GM21619 (cell line): ENCODE measurements at regions not wholly inside any gene's neighbourhood (a gene's known extent, or its start where the extent isn't known, plus 50 kb on each side); places are given as distances from the start of the nearest gene placed in this dataset.

Source experiments
- ATAC-seq: cut with Tn5 transposase; IDR thresholded peaks from one replicate; pipeline ENCODE4 v1.9.1; 2021; ENCODE audit not compliant: unreplicated experiment

DNA sequence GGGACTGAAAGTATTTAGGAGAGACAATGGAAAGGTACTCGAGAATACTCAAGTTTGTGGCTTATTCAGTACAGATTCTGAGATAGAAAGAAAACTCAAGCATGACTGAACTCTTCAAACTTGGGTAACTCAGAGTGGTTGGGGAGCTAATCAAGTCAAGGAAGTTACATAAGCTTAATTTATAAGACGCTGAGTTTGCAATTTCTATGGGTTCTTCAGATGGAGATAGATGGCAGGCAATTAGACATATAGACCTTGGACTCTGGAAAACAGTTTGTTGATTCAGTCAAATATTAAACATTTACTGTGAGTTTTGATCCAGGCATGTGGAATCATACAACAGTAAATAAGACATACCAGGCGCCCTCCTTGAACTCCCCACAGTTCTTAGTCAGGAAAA is 1749.9 kb upstream of the TENM3 start:
- no peak for ATAC-seq

DNA sequence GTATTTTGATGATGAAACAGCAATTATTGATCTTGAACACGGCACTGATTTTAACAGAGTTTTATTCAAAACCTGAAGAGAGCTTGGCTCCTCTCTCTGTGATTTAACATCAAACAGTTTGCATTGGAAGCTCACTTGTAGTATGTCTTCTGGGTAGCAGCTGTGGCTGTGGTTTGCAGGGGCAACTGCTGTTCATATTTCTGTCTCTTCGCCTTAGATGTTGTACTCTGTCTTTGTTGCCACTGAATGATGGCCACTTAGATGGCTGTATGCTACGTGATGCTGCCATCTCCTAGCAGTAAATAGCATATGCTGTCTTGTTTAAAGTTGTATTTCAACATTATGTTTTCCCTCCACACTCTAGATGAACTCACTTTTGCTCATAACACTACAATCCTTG is 1743.0 kb upstream of the TENM3 start:
- no peak for ATAC-seq

DNA sequence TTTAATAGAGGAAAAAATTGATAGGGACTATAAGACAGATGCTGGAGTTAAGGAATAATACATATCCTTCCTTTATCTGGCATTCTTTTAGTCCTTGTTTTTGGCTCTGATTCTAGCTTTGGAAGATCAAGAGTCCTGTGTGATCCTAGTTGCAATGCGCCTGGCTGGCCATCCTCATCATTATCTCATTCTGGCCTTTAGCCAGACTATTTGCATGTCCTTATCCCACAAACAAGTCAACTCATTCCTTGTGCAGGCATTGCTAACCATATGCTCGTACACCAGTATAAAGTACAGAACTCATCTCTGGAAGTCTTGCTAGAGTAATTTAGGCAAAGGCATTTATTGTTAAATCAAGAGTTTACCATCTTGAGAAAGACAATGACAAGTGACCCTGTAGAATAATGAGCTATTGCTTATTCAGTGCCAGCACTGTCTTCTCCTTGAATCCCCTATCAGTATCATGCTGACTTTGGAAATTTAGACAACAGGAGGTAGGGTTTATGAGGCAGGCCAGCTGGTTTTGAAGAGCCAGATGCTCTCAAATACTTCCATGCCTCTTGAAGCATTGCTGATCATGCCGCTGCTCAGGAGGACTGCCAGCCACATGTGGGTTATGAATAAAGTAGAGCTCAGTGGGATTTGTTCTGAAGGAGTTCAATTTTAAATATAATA is 1730.3 kb upstream of the TENM3 start:
- no peak for ATAC-seq

- ATAC-seq = no peak
These were observed 1724.3 kb upstream of the TENM3 start for GRCh38 chr4:180518906-180519305.

DNA sequence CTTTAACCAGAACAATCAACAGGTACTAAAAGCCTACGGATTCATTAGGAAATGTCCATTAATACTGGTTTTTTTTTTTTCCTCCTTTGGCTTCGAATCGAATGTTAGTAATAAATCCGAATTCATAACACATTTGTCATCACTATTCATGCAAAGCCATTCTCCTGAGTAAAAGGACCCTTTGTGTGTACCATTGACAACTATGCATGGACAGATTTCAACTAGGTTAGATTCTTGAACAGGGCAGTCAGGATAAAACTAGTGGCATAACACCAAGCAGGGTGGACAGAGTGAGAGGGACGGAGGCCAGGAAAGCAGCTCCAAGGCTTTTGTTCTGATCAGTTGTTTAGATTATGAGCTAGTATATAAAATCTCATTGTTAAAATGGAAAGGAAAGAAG is 1722.0 kb upstream of the TENM3 start:
- no peak for ATAC-seq

- no peak for ATAC-seq
These were observed 1717.6 kb upstream of the TENM3 start for GRCh38 chr4:180525523-180526077.

DNA sequence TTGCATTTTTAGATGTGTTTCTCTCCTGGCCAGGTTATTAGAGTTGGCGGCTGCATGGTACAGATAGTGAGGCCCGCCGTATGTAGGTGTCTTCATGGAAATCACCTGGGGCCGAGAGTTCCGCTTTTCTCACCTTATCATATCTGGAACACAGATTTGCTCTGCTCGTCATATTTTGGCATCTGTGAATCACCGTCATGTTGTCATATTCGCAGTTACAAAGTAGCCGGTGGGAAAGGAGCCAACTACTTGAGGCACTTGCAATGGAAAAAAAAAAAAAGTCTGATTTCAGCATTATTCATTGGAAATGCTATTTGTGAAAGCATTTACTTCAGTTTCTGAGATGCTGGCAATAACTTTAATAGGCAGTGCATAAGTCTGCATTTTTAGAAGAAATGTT is 1715.2 kb upstream of the TENM3 start:
- ATAC-seq = no peak

DNA sequence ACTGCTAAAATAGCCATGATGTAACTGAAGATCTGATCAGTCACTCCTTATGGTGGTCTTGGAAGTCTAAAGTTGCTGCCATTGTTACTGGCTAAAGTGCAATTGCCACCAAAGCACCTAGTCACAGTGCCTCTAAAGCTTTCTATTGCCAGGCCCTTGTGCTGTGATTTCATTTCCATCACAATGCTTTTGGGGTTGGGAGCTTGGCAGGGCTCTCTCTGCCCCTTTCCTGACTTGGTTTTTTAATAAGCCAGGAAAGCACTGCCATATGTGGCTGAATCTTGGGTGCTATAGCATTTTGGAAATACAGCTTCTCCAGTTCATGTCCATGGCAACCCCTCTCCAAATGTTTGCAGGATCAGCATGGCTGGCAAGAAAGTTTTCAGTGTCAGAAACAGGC is 1712.4 kb upstream of the TENM3 start:
- no peak for ATAC-seq

GRCh38 chr4:180532691-180533090 is 1710.5 kb upstream of the TENM3 start:
- ATAC-seq = no peak

DNA sequence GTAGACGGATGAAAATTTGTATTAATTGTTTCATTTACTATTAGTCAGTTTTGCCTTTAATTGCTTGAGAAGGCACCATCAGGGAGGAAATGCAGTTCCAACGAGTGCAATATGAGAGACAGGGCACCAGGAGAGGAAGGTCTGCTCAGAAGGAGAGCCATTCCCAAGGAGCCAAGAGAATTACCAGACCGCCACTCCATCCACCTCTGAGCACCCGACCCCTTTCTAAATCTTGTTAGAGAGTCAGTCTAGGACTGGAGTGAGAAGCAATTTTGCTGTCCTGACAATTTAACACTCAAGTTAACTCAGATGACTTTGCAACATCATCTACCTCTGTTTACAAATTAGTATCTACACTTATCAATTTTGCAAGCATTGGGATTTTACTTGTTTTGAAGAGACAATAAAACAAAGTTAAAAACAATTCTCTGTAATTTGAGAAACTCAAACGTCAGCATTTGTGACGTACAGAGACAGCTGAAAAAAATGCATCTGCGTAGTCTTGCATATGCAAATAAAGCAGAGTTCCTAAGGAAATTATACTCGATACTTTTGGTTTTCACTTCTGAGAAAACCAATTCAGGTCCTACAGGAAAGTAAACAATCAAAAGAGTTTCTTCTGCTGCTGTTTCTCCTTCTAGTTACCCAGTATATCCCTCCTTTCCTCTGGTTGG is 1704.7 kb upstream of the TENM3 start:
- ATAC-seq = no peak

- ATAC-seq = peak; percentile 54
These were observed 1703.9 kb upstream of the TENM3 start for GRCh38 chr4:180539284-180539683.

DNA sequence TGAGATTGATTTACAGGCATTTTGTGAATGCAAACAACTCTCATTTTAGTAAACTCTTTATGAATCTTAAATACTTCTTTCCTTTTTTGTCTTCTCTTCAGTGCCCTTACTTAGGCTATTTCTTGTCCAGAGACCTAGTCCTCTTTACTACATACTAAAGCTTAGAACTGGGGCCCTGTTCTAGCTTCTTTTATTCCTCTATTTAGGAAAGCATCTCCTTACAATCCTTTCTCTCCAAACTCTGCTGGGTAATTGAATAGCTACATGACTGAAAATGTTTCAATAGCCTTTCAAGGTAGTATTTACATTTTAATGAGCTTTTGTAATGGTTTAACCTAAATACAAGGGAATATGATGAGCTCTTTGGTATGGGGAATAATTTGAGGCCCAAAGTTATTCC is 1701.5 kb upstream of the TENM3 start:
- no peak for ATAC-seq

- no peak for ATAC-seq
These were observed 1700.6 kb upstream of the TENM3 start for GRCh38 chr4:180542445-180543100.

- no peak for ATAC-seq
These were observed 1693.1 kb upstream of the TENM3 start for GRCh38 chr4:180550106-180550505.

DNA sequence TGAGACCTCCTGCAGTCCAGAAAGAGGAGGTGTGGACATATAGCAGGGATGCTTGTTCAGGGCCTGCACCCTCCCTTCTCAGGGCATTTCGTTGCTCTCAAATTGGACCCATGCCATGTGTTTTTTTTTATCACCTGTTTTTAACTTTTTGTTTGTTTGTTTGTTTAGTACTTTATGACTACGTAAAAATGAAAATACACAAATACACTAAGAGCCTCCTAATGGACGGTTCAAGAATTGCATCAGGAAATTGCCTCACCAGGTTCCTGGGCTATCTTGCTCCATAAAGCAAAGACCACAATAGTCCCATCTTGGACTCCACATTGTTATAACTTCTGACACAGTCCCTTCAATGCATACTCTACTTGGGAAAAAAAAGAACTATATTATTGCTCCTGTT is 1685.9 kb upstream of the TENM3 start:
- no peak for ATAC-seq

DNA sequence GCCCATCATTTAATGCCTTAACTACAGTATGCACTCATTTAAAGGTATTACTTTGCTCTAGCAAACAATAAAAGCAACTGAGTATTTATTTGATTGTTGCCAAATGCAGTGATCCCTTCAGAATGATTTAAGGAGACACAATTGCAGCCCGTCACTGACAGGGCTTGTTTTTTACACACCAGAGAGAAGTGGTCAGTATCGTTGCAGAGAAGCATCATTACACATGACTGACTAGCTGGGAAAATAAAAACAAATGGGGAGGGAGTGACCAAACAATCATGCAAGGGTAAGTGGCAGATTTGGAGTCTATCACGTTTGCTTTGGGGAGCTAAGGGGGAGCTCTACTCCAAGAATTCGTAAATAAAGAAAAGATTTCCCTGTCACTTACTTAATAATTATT is 1685.3 kb upstream of the TENM3 start:
- no peak for ATAC-seq

DNA sequence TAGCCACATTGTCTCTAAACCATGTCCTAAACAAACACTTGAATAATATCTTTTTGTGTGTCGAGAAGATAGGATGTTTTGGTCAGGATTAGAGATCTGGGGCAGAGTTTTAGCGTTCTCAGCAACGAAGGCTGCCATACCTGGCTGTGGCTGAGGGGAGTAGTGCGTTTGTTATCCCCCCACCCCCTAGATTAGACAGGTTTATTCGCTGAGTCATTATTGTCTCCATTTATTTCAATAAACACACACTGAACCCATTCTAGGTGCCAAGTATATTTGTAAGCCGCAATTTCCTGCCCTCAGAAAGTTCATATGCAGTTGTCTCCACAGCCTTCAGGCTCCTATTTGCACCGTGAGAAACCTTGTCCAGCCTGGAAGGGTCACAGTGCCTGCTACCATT is 1684.8 kb upstream of the TENM3 start:
- no peak for ATAC-seq

DNA sequence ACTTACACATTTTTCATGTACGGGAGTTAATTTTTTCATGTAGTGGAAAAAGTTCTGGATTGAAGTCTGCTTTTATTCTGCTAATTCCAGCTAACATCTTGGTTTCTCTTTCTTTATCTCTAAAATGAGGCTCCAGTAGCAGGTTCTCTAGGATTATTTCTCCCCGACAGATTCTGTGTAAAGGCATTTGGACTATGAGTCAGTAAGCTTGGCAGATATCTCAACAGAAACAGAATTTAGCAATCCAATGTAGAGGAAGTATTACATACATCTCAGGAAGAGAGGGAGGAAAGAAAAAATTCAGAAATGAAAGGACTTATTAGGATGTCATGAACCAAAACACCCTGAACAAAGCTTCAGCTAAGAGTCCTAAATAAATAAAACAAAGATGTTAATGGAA is 1682.3 kb upstream of the TENM3 start:
- no peak for ATAC-seq

DNA sequence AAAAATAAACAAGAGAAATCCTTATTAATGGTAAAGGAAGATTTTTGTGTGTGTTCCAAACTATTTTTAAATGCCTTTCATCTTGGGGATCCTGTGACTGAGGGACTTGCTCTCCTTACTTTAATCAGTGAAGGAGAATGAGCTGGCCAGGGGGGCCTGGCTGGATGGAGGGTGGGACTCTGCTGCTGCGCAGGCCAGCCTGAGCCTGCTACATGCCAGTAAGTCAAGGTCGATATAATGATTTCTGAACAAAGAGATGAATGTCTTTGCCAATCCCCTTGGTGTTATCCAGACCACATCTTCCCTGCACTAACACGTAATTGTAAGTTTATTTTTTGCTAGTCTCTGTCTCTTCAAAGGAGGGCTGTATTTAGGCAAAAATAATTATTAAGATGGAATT is 1679.2 kb upstream of the TENM3 start:
- no peak for ATAC-seq

GRCh38 chr4:180564448-180564847 is 1678.8 kb upstream of the TENM3 start:
- ATAC-seq = no peak

DNA sequence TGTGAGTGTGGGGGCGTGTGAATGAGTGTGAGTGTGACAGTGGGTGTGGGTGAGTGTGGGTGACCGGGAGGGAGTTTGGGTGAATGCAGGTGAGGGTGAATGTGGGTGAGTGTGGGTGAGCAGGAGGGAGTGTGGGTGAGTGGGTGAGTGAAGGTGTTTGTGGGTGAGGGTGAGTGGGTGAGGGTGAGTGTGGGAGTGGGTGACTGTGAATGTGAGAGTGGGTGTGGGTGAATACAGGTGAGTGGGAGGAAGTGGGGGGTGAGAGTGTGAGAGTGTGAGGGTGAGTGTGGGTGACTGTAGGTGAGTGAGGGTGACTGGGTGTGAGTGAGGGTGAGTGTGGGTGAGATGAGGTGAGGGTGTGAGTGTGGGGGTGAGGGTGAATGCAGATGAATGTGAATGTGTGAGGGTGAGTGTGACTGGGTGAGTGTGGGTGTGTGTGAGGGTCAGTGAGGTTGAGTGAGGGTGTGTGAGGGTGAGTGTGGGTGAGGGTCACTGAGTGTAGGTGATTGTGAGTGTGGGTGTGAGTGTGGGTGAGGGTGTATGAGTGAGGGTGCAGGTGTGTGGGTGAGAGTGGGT is 1677.3 kb upstream of the TENM3 start:
- no peak for ATAC-seq

DNA sequence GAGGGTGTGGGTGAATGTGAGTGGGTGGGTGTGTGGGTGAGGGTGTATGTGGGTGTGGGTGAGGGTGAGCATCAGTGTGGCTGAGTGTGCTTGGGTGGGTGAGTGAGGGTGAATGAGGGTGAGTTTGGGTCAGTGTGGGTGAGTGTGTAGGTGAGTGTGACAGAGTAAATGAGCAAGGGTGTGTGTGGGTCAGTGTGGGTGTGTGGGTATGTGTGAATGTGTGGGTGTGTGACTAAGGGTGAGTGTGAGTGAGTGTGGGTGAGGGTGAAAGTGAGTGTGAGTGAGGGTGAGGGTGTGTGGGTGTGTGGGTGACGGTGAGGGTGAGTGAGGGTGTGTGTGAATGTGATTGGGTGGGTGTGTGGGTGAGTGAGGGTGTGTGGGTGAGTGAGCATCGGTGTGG is 1676.7 kb upstream of the TENM3 start:
- ATAC-seq = no peak
